ENCODE measurements at regions not wholly inside any gene's neighbourhood (a gene's known extent, or its start where the extent isn't known, plus 50 kb on each side); places are given as distances from the start of the nearest gene placed in this dataset.

DNA sequence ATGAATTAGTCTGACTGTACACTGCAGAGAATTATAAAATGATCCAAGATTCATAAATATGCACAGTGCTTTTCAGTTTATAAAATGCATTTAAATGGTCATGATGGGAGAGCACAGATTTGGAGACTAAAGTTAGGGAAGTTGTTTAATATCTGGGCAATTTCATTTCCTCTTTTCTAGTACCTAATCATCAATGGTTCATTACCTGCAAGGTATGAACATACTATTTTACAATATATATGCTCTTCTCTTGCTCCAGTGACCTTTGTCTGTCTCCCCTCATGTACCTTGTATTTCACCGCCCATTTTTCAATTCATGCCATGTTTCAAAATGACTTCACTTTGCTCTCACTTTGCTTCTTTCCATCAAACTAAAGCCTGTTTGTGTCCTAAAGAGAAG, 114.5 kb downstream of the SUCNR1 start:
- 76 to 94% methylated on average over 1 of the region's 1 CpG for WGBS, 2 donors
- Histone ChIP-seq H3K4me3 (no peak overlapping the region), H3K27me3 (no peaks in the 10 kb centered on the region), H3K4me1 (no peaks in the 10 kb centered on the region), H3K9me3 (no peaks in the 10 kb centered on the region), H3K36me3 (no peaks in the 10 kb centered on the region), H3K27ac (no peak overlapping the region)
- no peak for TF ChIP-seq POLR2A (IDR thresholded peaks at IDR 0.05)
- no peak for DNase-seq
- intact Hi-C loops (cut with DNase I), result no loop called here

DNA sequence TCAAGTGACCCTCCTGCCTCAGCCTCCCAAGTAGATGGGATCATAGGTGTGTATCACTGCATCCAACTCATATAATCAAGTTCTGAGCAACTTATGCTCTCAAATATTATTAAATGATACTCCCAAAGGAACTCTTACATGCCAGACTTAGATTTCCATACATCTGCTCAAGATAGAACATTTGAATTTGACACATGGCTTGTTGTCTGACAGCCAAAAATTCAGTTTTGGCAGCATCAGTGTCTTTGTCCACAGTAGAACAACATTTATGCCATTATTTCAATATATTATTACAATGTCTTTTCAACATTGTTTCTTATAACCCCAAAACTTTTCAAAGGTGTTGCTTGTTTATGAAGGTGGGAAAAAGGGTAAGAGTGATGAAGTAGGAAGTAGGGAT, 116.2 kb downstream of the SUCNR1 start:
- intact Hi-C loops (cut with DNase I), result no loop called here
- DNase-seq, result no peak
- Histone ChIP-seq H3K36me3 (no peaks in the 10 kb centered on the region), H3K4me1 (no peaks in the 10 kb centered on the region), H3K4me3 (no peak overlapping the region), H3K9me3 (no peaks in the 10 kb centered on the region), H3K27ac (no peak overlapping the region), H3K27me3 (no peaks in the 10 kb centered on the region)
- TF ChIP-seq EP300 (IDR thresholded peaks at IDR 0.05) (no peak), POLR2AphosphoS5 (IDR thresholded peaks at IDR 0.05) (no peak), POLR2A (IDR thresholded peaks at IDR 0.05) (no peak)
- TF ChIP-seq, protein P1, sequence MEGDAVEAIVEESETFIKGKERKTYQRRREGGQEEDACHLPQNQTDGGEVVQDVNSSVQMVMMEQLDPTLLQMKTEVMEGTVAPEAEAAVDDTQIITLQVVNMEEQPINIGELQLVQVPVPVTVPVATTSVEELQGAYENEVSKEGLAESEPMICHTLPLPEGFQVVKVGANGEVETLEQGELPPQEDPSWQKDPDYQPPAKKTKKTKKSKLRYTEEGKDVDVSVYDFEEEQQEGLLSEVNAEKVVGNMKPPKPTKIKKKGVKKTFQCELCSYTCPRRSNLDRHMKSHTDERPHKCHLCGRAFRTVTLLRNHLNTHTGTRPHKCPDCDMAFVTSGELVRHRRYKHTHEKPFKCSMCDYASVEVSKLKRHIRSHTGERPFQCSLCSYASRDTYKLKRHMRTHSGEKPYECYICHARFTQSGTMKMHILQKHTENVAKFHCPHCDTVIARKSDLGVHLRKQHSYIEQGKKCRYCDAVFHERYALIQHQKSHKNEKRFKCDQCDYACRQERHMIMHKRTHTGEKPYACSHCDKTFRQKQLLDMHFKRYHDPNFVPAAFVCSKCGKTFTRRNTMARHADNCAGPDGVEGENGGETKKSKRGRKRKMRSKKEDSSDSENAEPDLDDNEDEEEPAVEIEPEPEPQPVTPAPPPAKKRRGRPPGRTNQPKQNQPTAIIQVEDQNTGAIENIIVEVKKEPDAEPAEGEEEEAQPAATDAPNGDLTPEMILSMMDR (IDR thresholded peaks at IDR 0.05), result no peak

DNA sequence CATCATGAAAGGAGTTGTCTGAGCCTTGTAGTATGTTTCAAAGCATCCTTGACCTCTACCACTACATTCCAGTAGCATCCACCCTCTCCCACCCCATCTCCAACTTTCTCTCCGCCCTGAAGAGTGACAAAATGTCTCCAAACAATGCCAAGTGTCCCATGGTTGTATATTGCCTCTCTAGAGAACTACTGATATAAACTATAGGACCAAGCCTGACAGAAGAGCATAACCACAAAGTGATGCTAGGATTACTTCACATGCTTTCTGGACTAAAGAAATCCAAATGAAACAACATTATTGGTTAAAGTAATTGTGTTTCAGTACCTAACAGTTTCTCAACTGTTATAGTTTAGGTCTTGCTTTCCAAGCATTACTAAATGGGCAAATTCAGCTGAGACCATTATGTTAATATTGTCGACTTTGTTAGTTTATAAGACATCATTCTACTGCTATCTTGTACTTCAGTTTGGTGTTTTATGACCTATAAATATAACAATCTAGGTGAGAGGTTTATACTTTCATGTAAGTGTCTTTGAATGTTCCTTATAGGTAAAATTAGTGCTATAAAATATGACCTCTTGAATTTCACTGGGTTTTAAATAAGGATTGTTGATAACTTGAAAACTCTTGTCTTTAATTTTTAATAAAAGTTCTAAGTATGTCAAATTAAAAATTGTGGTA, 117.4 kb downstream of the SUCNR1 start:
- Histone ChIP-seq H3K4me3 (no peak overlapping the region), H3K4me1 (no peaks in the 10 kb centered on the region), H3K36me3 (no peaks in the 10 kb centered on the region), H3K9me3 (no peaks in the 10 kb centered on the region), H3K27me3 (no peaks in the 10 kb centered on the region), H3K27ac (no peak overlapping the region)
- intact Hi-C loops (cut with DNase I), result no loop called here
- no peak for DNase-seq
- 11 to 50% methylated on average over 2 of the region's 2 CpGs for WGBS, 2 donors
- no peak for TF ChIP-seq POLR2AphosphoS5 (IDR thresholded peaks at IDR 0.05)
- no peak for TF ChIP-seq EP300 (IDR thresholded peaks at IDR 0.05)
- TF ChIP-seq, protein P1 (IDR thresholded peaks at IDR 0.05), result no peak
- no peak for TF ChIP-seq POLR2A (IDR thresholded peaks at IDR 0.05)

DNA sequence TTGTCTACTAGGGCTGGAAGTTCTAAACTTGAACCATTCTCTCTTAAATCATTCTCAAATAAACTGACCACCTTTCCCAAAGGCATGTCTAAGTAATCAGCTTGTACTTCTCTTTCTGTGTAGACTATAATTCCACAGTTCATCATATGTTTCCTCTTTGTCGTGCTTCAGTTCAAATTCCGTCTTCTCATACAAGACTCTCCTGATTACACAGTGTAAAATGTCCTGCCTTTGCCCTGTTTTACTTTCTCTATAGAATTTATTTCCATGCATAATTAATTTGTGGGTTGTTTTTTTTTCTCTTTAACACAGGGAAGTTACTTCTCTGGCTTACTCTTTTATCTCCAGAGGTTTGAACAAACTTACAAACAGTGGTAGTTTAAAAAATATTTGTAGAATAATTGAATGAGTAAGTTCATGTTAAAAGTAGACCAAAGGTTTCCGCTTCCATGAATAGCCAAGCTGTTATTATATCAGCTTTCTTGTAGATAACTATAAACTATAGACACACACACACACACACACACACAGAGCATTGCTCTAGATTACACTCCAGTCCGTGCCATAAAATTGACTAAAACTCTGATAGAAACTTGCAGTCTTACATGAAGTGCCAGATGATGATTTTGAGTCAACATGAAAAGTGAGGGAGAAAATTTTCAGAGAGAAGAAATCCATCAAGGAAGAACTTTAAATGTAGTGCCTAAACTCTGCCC, 119.0 kb downstream of the SUCNR1 start:
- Histone ChIP-seq H3K4me3 (no peak overlapping the region), H3K27ac (no peak overlapping the region), H3K4me1 (no peaks in the 10 kb centered on the region), H3K9me3 (no peaks in the 10 kb centered on the region), H3K27me3 (no peaks in the 10 kb centered on the region), H3K36me3 (no peaks in the 10 kb centered on the region)
- 18 to 51% methylated on average over 4 of the region's 4 CpGs for WGBS, 2 donors
- intact Hi-C loops (cut with DNase I), result no loop called here
- no peak for TF ChIP-seq POLR2AphosphoS5 (IDR thresholded peaks at IDR 0.05)
- no peak for TF ChIP-seq EP300 (IDR thresholded peaks at IDR 0.05)
- TF ChIP-seq, protein P1 (IDR thresholded peaks at IDR 0.05), result no peak
- no peak for TF ChIP-seq POLR2A (IDR thresholded peaks at IDR 0.05)
- DNase-seq, result no peak

DNA sequence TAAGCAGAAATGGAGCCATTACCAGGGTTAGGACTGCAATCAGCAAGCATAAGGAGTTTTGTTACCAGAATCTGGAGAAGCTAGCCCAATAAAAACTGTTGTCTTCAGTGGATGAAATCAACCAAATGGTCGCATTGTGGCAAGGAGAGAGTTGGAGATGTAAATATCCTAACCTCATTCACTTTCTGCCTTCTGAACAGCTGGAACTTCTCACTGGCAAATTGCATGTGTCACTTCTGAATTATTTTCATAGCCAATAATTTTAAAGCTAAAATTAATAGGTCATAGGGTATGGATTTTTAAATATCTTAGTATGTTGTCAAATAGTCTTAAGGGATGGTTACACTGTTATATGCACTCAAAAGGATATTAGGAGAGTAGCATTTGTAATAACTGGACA, 121.6 kb downstream of the SUCNR1 start:
- DNase-seq, result no peak
- Histone ChIP-seq H3K4me1 (no peaks in the 10 kb centered on the region), H3K9me3 (no peaks in the 10 kb centered on the region), H3K27me3 (no peaks in the 10 kb centered on the region), H3K36me3 (no peaks in the 10 kb centered on the region), H3K4me3 (no peak overlapping the region), H3K27ac (no peak overlapping the region)
- intact Hi-C loops (cut with DNase I), result no loop called here
- 73 to 89% methylated on average over 1 of the region's 1 CpG for WGBS, 2 donors
- no peak for TF ChIP-seq POLR2AphosphoS5 (IDR thresholded peaks at IDR 0.05)
- TF ChIP-seq POLR2A (IDR thresholded peaks at IDR 0.05), result no peak
- TF ChIP-seq, protein P1 (IDR thresholded peaks at IDR 0.05), result no peak
- TF ChIP-seq EP300 (IDR thresholded peaks at IDR 0.05), result no peak
